IMR-90 (cell line): ENCODE measurements at regions not wholly inside any gene's neighbourhood (a gene's known extent, or its start where the extent isn't known, plus 50 kb on each side); places are given as distances from the start of the nearest gene placed in this dataset.
"Not testable (repeated sequence)": the region's sequence is repeated elsewhere in the genome, so short reads cannot be mapped to it uniquely, and the experiment has no call there.

Experiments
- ATAC-seq: fragments of 200-7000 bp; cut with Tn5 transposase; 2 replicates; pipeline ENCODE4 v1.9.1; 2020; ENCODE audit warnings: low read depth, mild to moderate bottlenecking, moderate library complexity
- BruUV-seq: library from RNA; stranded (reverse); fragments of 400-500 nt; replicated peaks from 2 replicates; lab custom pipeline; 2021; lab: Mats Ljungman, UMichigan
- CTCF ChIA-PET: fragments of 300-600 bp; formaldehyde crosslinking; extraction: SDS; loops from one replicate; lab custom pipeline; 2021; ENCODE audit warnings: antibody characterized with exemption; lab: Yijun Ruan, JAX
- POLR2A ChIA-PET: fragments of 300-600 bp; sonication (Branson Sonifier 250); formaldehyde crosslinking; loops from one replicate; lab custom pipeline; 2022; ENCODE audit warnings: antibody characterized with exemption; ENCODE audit not compliant: unreplicated experiment; lab: Charles Lee
- DNase-seq: peaks from one replicate; pipeline ENCODE4 v3.0.0; 2013
- H2AFZ ChIP-seq: replicated peaks from 2 replicates; pipeline ENCODE3; 2013; ENCODE audit warnings: low read length, mild to moderate bottlenecking; ENCODE audit not compliant: poor library complexity
- H2AK5ac ChIP-seq: 2 replicates; pipeline ENCODE4 v1.6.1; 2013; ENCODE audit warnings: low read depth, low read length, inconsistent platforms
- H2AK9ac ChIP-seq: replicated peaks from 2 replicates; pipeline ENCODE3; 2013; ENCODE audit warnings: mild to moderate bottlenecking, low read depth, low read length, moderate library complexity; ENCODE audit not compliant: poor library complexity
- H2BK120ac ChIP-seq: 2 replicates; pipeline ENCODE4 v1.6.1; 2013; ENCODE audit warnings: low read depth, low read length, inconsistent platforms
- H2BK15ac ChIP-seq: 3 replicates; pipeline ENCODE4 v1.6.1; 2013; ENCODE audit warnings: low read depth, low read length, inconsistent platforms
- H2BK20ac ChIP-seq: 2 replicates; pipeline ENCODE4 v1.6.1; 2013; ENCODE audit warnings: low read depth, mild to moderate bottlenecking, inconsistent platforms, low read length, moderate library complexity
- H2BK5ac ChIP-seq: 2 replicates; pipeline ENCODE4 v1.6.1; 2013; ENCODE audit warnings: mild to moderate bottlenecking, low read depth, low read length, inconsistent platforms; ENCODE audit not compliant: poor library complexity, severe bottlenecking
- H3K14ac ChIP-seq: replicated peaks from 2 replicates; pipeline ENCODE4 v1.6.1; 2013; ENCODE audit warnings: low read depth, low read length, inconsistent platforms
- H3K18ac ChIP-seq: 2 replicates; pipeline ENCODE4 v1.6.1; 2013; ENCODE audit warnings: low read depth, low read length, control low read depth
- H3K23ac ChIP-seq: 2 replicates; pipeline ENCODE4 v1.6.1; 2013; ENCODE audit warnings: low read depth, low read length, inconsistent platforms
- H3K27ac ChIP-seq: 2 replicates; pipeline ENCODE4 v1.5.1; 2013; ENCODE audit warnings: mild to moderate bottlenecking, control low read depth, low read length; ENCODE audit not compliant: insufficient read depth
- H3K27me3 ChIP-seq: 2 replicates; pipeline ENCODE4 v1.6.1; 2013; ENCODE audit warnings: low read length; ENCODE audit not compliant: control insufficient read depth, insufficient read depth
- H3K36me3 ChIP-seq: 2 replicates; pipeline ENCODE4 v1.6.1; 2013; ENCODE audit warnings: low read length, mixed read lengths; ENCODE audit not compliant: control insufficient read depth, insufficient read depth
- H3K4ac ChIP-seq: 2 replicates; pipeline ENCODE4 v1.6.1; 2013; ENCODE audit warnings: low read depth, low read length, inconsistent platforms
- H3K4me1 ChIP-seq: 2 replicates; pipeline ENCODE4 v1.6.1; 2013; ENCODE audit warnings: low read length, mixed read lengths; ENCODE audit not compliant: control insufficient read depth, insufficient read depth
- H3K4me2 ChIP-seq: 2 replicates; pipeline ENCODE4 v1.6.1; 2013; ENCODE audit warnings: low read depth, mild to moderate bottlenecking, control low read depth, low read length, moderate library complexity
- H3K4me3 ChIP-seq: 2 replicates; pipeline ENCODE4 v1.5.1; 2013; ENCODE audit warnings: low read depth, mild to moderate bottlenecking, control low read depth, low read length, moderate library complexity; ENCODE audit not compliant: insufficient read depth
- H3K56ac ChIP-seq: 2 replicates; pipeline ENCODE4 v1.6.1; 2013; ENCODE audit warnings: low read length, inconsistent platforms; ENCODE audit not compliant: insufficient read depth; ENCODE audit errors: extremely low read depth
- H3K79me1 ChIP-seq, 2 experiments: 2 replicates each; pipeline ENCODE4 v1.6.1; 2013; ENCODE audit warnings: low read length in 2 of 2, inconsistent platforms in 1 of 2, low read depth in 1 of 2
- H3K9ac ChIP-seq: 2 replicates; pipeline ENCODE4 v1.6.1; 2013; ENCODE audit warnings: low read depth, low read length, control low read depth
- H3K9me1 ChIP-seq: 2 replicates; pipeline ENCODE4 v1.6.1; 2013; ENCODE audit warnings: low read length, inconsistent platforms; ENCODE audit not compliant: insufficient read depth
- H3K9me3 ChIP-seq: 2 replicates; pipeline ENCODE4 v1.6.1; 2013; ENCODE audit warnings: low read length; ENCODE audit not compliant: control insufficient read depth, insufficient read depth
- H4K20me1 ChIP-seq: 2 replicates; pipeline ENCODE4 v1.6.1; 2013; ENCODE audit warnings: low read length, inconsistent platforms; ENCODE audit not compliant: insufficient read depth
- H4K5ac ChIP-seq: 2 replicates; pipeline ENCODE4 v1.6.1; 2013; ENCODE audit warnings: mild to moderate bottlenecking, low read depth, low read length, control low read depth
- H4K8ac ChIP-seq, 2 experiments: 2 replicates each; pipeline ENCODE4 v1.6.1; 2013; ENCODE audit warnings: low read depth in 2 of 2, low read length in 2 of 2, control low read depth in 1 of 2, inconsistent platforms in 1 of 2
- H4K91ac ChIP-seq: 2 replicates; pipeline ENCODE4 v1.6.1; 2013; ENCODE audit warnings: low read depth, low read length, inconsistent platforms; ENCODE audit not compliant: insufficient read depth
- RCOR1 ChIP-seq: IDR thresholded peaks from 2 replicates; pipeline ENCODE4 v1.6.1; 2012; ENCODE audit warnings: mild to moderate bottlenecking, low read length, improper control_type of control experiment; ENCODE audit not compliant: insufficient replicate concordance
- WGBS, 2 experiments: methylation state at CpG; one replicate each; pipeline versions ENCODE4 v1.1.5 to v1.1.7; 2013; ENCODE audit warnings: missing lambda C conversion rate in 2 of 2; ENCODE audit not compliant: insufficient read length in 1 of 2; ENCODE audit errors: extremely low coverage in 2 of 2; 5-methylcytosine and 5-hydroxymethylcytosine counted together
- dilution Hi-C: fragments of 300-500 bp; cut with HindIII; formaldehyde crosslinking; loops from one replicate; pipeline ENCODE4 v1.14.3; 2018; ENCODE audit warnings: low sequenced_read_pairs; ENCODE audit not compliant: unreplicated experiment
- in situ Hi-C: fragments of 300-500 bp; cut with MboI; formaldehyde crosslinking; loops from 3 replicates; pipeline ENCODE4 v1.14.3; 2019; ENCODE audit warnings: low sequenced_read_pairs, inconsistent platforms, mixed read lengths
- intact Hi-C: fragments of 100-400 bp; cut with micrococcal nuclease; formaldehyde crosslinking; loops from 2 replicates; pipeline ENCODE4 v1.10.0; 2022

DNA sequence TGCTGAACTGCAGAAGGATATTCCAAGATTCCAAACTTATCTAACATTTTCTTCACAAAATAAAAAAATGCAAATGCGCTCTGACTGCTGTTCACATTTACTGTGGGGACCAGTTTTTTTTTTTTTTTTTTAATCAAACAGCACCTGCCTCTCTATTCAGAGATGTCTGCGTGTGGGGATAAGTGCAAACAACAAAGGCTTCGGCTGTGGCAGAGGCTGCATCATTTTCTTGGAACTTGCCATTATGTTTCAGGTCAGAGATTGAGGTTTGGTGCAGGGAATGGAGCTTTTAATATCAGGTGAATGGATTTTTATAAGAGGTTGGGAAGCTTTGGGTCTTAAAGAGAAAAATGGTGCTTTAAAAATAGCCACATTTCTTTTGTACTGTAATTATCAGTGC is 78.2 kb upstream of the TET2 start:
- Histone ChIP-seq H4K91ac (no peak overlapping the region), H3K4me2 (no peak overlapping the region), H3K27me3 (no peaks in the 10 kb centered on the region), H3K14ac (no peak overlapping the region), H3K9me1 (no peaks in the 10 kb centered on the region), H4K8ac (no peak overlapping the region), H2BK120ac (no peak overlapping the region), H2BK5ac (no peak overlapping the region), H2AK5ac (no peak overlapping the region), H3K56ac (no peak overlapping the region), H2BK20ac (no peak overlapping the region), H3K79me1 (no peaks in the 10 kb centered on the region), H3K36me3 (no peaks in the 10 kb centered on the region), H3K4ac (no peak overlapping the region), H3K4me3 (no peak overlapping the region), H3K9me3 (no peaks in the 10 kb centered on the region), H3K4me1 (no peaks in the 10 kb centered on the region), H4K5ac (no peak overlapping the region), H3K27ac (no peak overlapping the region), H3K23ac (no peak overlapping the region), H2AFZ (no peak overlapping the region), H2AK9ac (no peak overlapping the region), H4K20me1 (no peaks in the 10 kb centered on the region), H3K9ac (no peak overlapping the region), H3K18ac (no peak overlapping the region), H2BK15ac (no peak overlapping the region)
- no TSS peak for BruUV-seq
- ChIA-PET POLR2A (no interaction called here), CTCF (interaction anchor here (0.6 to 0.7 kb wide), 3 partner anchors 246 to 980 kb away, joined by 3 to 5 read pairs (median 3); partner anchors contain the start of gene PPA2)
- ATAC-seq (no peak), DNase-seq (no peak)
- intact Hi-C loops, result no loop called here
- WGBS, 2 experiments, result no CpG with 5 or more reads among the region's 3 CpGs
- dilution Hi-C loops, result no loop called here
- TF ChIP-seq RCOR1, result no peak
- in situ Hi-C loops, result no loop called here

- H3K9me3 ChIP-seq, H3K4ac ChIP-seq, BruUV-seq, intact Hi-C loops, H4K8ac ChIP-seq, H2BK120ac ChIP-seq, H2AK5ac ChIP-seq, H2BK20ac ChIP-seq, H3K27me3 ChIP-seq, H2AK9ac ChIP-seq, H4K5ac ChIP-seq, H3K4me1 ChIP-seq, H3K9ac ChIP-seq, H2AFZ ChIP-seq, H3K18ac ChIP-seq, H4K91ac ChIP-seq, H3K9me1 ChIP-seq, H3K23ac ChIP-seq, H3K14ac ChIP-seq, in situ Hi-C loops, H3K56ac ChIP-seq, H2BK15ac ChIP-seq, H3K36me3 ChIP-seq, CTCF ChIA-PET, ATAC-seq, H3K4me3 ChIP-seq, DNase-seq, H3K4me2 ChIP-seq, H2BK5ac ChIP-seq, dilution Hi-C loops, H3K79me1 ChIP-seq, POLR2A ChIA-PET, H3K27ac ChIP-seq, H4K20me1 ChIP-seq: not testable (repeated sequence)
- no CpG with 5 or more reads among the region's 2 CpGs for WGBS, 2 experiments
These were observed 74.6 kb upstream of the TET2 start for GRCh38 chr4:105072095-105072494.
